IMR-90 (cell line): ENCODE measurements at regions not wholly inside any gene's neighbourhood (a gene's known extent, or its start where the extent isn't known, plus 50 kb on each side); places are given as distances from the start of the nearest gene placed in this dataset.

Experiments used
- CEBPB ChIP-seq: IDR thresholded peaks from 2 replicates; pipeline ENCODE4 v1.6.1; 2012; ENCODE audit warnings: low read depth, low read length, improper control_type of control experiment
- CTCF ChIP-seq: conservative IDR thresholded peaks from 2 replicates; pipeline ENCODE4 v1.5.1; 2012; ENCODE audit warnings: mild to moderate bottlenecking, low read depth, low read length, improper control_type of control experiment
- FOS ChIP-seq: fragments of 150-350 bp; IDR thresholded peaks from 2 replicates; pipeline ENCODE4 v1.6.1; 2016; ENCODE audit warnings: low read depth, low read length
- MAFK ChIP-seq: IDR thresholded peaks from 2 replicates; pipeline ENCODE4 v1.6.1; 2012; ENCODE audit warnings: low read depth, low read length, improper control_type of control experiment
- POLR2A ChIP-seq: IDR thresholded peaks from 2 replicates; pipeline ENCODE4 v1.6.1; 2012; ENCODE audit warnings: mild to moderate bottlenecking, low read depth, low read length
- RAD21 ChIP-seq: IDR thresholded peaks from 2 replicates; pipeline ENCODE4 v1.6.1; 2012; ENCODE audit warnings: low read length, improper control_type of control experiment

- TF ChIP-seq CTCF (no peak), POLR2A (no peak), MAFK (no peak), RAD21 (no peak), FOS (no peak), CEBPB (no peak)
These were observed 371.5 kb downstream of the NUP35 start for GRCh38 chr2:183495589-183496267.
